ENCODE measurements at regions not wholly inside any gene's neighbourhood (a gene's known extent, or its start where the extent isn't known, plus 50 kb on each side); places are given as distances from the start of the nearest gene placed in this dataset.

DNA sequence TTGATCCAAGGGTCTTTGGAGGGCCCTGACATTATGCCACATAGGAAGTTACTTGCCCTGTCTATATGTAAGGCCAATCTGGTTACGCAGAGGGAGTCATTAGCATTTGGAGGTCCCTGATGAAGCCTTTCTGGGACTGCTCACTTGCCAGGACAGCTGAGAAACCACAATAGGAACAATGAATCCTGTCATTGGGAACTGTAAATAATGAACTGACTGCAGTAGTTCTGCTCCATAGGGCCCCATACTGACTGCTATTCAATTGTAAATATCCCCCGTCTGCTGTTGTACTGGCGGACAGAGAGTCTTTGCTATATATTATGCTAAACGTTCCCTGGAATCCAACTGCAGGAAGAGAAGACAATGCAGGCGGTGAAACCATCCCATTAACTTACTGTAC, 149.4 kb upstream of the DCC start:
- H3K27me3 Mint-ChIP-seq (ENCODE audit: low read depth) = peaks cover 15% of the 10 kb centered on the region
- H4K91ac ChIP-seq (ENCODE audit: insufficient read length, low read depth, low read length) = no peak overlapping the region
- no peak overlapping the region for H2AK5ac ChIP-seq (ENCODE audit: insufficient read length, low read length)
- H3K9me3 ChIP-seq (ENCODE audit: control insufficient read depth, low read depth, low read length) = no peaks in the 10 kb centered on the region
- no peak overlapping the region for H3K4me3 Mint-ChIP-seq
- no peak overlapping the region for H2BK15ac ChIP-seq (ENCODE audit: low read depth, low read length)
- no peak overlapping the region for H3T11ph ChIP-seq (ENCODE audit: low read length)
- H3K23ac ChIP-seq (ENCODE audit: insufficient read length, low read depth, low read length) = no peak overlapping the region
- no peak overlapping the region for H4K5ac ChIP-seq (ENCODE audit: insufficient read length, low read depth, low read length)
- H3K9me3 Mint-ChIP-seq = peaks cover 0 to 9% of the 10 kb centered on the region in 2 experiments; a peak in 4 of 5 replicates
- TF ChIP-seq CTCF (conservative IDR thresholded peaks at IDR 0.05) = no peak
- H3K4me1 ChIP-seq (ENCODE audit: insufficient read depth, low read length) = peaks cover 3% of the 10 kb centered on the region; the same call in 1 of the 2 replicates
- H3K18ac ChIP-seq (ENCODE audit: insufficient read length, low read depth, low read length) = no peak overlapping the region
- H3K27me3 ChIP-seq (ENCODE audit: insufficient read depth, low read length) = no peaks in the 10 kb centered on the region
- H3K27ac ChIP-seq (ENCODE audit: insufficient read length, low read depth, low read length) = no peak overlapping the region
- no peak overlapping the region for H2BK20ac ChIP-seq (ENCODE audit: low read depth, low read length, poor library complexity, severe bottlenecking)
- peaks cover 0 to 11% (median 0%) of the 10 kb centered on the region in 3 experiments; a peak in 3 of 7 replicates for H3K36me3 Mint-ChIP-seq (ENCODE audit: insufficient read depth in 1 of 3, low read depth in 3 of 3)
- no peak overlapping the region for H3K14ac ChIP-seq (ENCODE audit: insufficient read depth, low read length)
- H3K79me1 ChIP-seq (ENCODE audit: insufficient read depth, low read depth, low read length, poor library complexity, severe bottlenecking) = no peaks in the 10 kb centered on the region
- 0 out of 7 replicates have a peak overlapping the region, but pooled peaks of 1 of the 3 experiments have one; percentile 7 for H3K27ac Mint-ChIP-seq
- no peak overlapping the region for H3K4ac ChIP-seq (ENCODE audit: low read depth, low read length)
- no peak overlapping the region for H2BK120ac ChIP-seq (ENCODE audit: low read depth, low read length, poor library complexity, severe bottlenecking)
- no peak overlapping the region for H3K56ac ChIP-seq (ENCODE audit: insufficient read length, low read depth, low read length)
- H3K4me1 Mint-ChIP-seq = peaks cover 43 to 45% of the 10 kb centered on the region in 2 experiments
- H2BK12ac ChIP-seq (ENCODE audit: insufficient read length, low read depth, low read length) = no peak overlapping the region
- no peak for DNase-seq
- no CpG with 5 or more reads among the region's 5 CpGs for WGBS (ENCODE audit: extremely low coverage, insufficient read length, low lambda C conversion rate)
- no peak overlapping the region for H2AFZ ChIP-seq (ENCODE audit: low read length)
- no peak overlapping the region for H4K8ac ChIP-seq (replicated peaks; ENCODE audit: insufficient read length, low read depth, low read length)
- no peaks in the 10 kb centered on the region for H3K23me2 ChIP-seq (ENCODE audit: insufficient read length, low read depth, low read length, poor library complexity, severe bottlenecking)
- no peaks in the 10 kb centered on the region for H3K79me2 ChIP-seq (ENCODE audit: insufficient read depth, low read length)
- H2BK5ac ChIP-seq (ENCODE audit: insufficient read length, low read length) = no peak overlapping the region
- H4K20me1 ChIP-seq (ENCODE audit: control insufficient read depth, insufficient read depth, insufficient read length) = no peaks in the 10 kb centered on the region
- H3K9ac ChIP-seq (ENCODE audit: extremely low read depth, insufficient read length, low read length) = no peak overlapping the region
- H3K4me2 ChIP-seq (ENCODE audit: insufficient read depth, insufficient read length, low read length) = no peak overlapping the region
